NCI-H2029 treated with DMSO at 0.1 percent for 48 hours (cell line): ENCODE measurements at regions not wholly inside any gene's neighbourhood (a gene's known extent, or its start where the extent isn't known, plus 50 kb on each side); places are given as distances from the start of the nearest gene placed in this dataset.
"Not testable (repeated sequence)": the region's sequence is repeated elsewhere in the genome, so short reads cannot be mapped to it uniquely, and the experiment has no call there.

Experiments
- DNase-seq: peaks from one replicate; lab custom pipeline; 2025; lab: John Stamatoyannopoulos, UW

- no peak for DNase-seq
Observed at GRCh38 chr3:152195206-152195605, 73.5 kb upstream of the MBNL1 start.

- DNase-seq, result no peak
Observed at GRCh38 chr3:152196782-152197181, 71.9 kb upstream of the MBNL1 start.

GRCh38 chr3:152197451-152197850 lies 71.3 kb upstream of the MBNL1 start:
- no peak for DNase-seq

- DNase-seq, result no peak
Observed at GRCh38 chr3:152197937-152198336, 70.8 kb upstream of the MBNL1 start.

- DNase-seq, result no peak
Observed at GRCh38 chr3:152198665-152199064, 70.1 kb upstream of the MBNL1 start.

- DNase-seq, result no peak
Observed at GRCh38 chr3:152199102-152199840, 69.5 kb upstream of the MBNL1 start.

GRCh38 chr3:152200476-152201420 lies 68.0 kb upstream of the MBNL1 start:
- no peak for DNase-seq

- DNase-seq, result no peak
Observed at GRCh38 chr3:152202976-152203626, 65.6 kb upstream of the MBNL1 start.

- DNase-seq, result no peak
Observed at GRCh38 chr3:152203652-152204051, 65.1 kb upstream of the MBNL1 start.

- DNase-seq, result no peak
Observed at GRCh38 chr3:152204218-152204617, 64.5 kb upstream of the MBNL1 start.

GRCh38 chr3:152205097-152205593 lies 63.6 kb upstream of the MBNL1 start:
- DNase-seq, result no peak

- no peak for DNase-seq
Observed at GRCh38 chr3:152206243-152206760, 62.4 kb upstream of the MBNL1 start.

- no peak for DNase-seq
Observed at GRCh38 chr3:152208439-152208838, 60.3 kb upstream of the MBNL1 start.

- DNase-seq, result no peak
Observed at GRCh38 chr3:152209060-152209459, 59.7 kb upstream of the MBNL1 start.

GRCh38 chr3:152209776-152210175 lies 59.0 kb upstream of the MBNL1 start:
- no peak for DNase-seq

- DNase-seq, result no peak
Observed at GRCh38 chr3:152210697-152211096, 58.0 kb upstream of the MBNL1 start.

GRCh38 chr3:152211655-152212054 lies 57.1 kb upstream of the MBNL1 start:
- DNase-seq, result no peak

GRCh38 chr3:152213203-152213602 lies 55.5 kb upstream of the MBNL1 start:
- DNase-seq, result no peak

GRCh38 chr3:152213938-152214337 lies 54.8 kb upstream of the MBNL1 start:
- no peak for DNase-seq

- DNase-seq, result not testable (repeated sequence)
Observed at GRCh38 chr3:152216960-152217865, 51.5 kb upstream of the MBNL1 start.

GRCh38 chr3:152218602-152219001 lies 50.1 kb upstream of the MBNL1 start:
- DNase-seq, result no peak
